Ecto neural progenitor cell (in vitro differentiated cells): ENCODE measurements at regions not wholly inside any gene's neighbourhood (a gene's known extent, or its start where the extent isn't known, plus 50 kb on each side); places are given as distances from the start of the nearest gene placed in this dataset.
"Not testable (repeated sequence)": the region's sequence is repeated elsewhere in the genome, so short reads cannot be mapped to it uniquely, and the experiment has no call there.

ENCODE experiments used
- DNase-seq: peaks from one replicate; pipeline ENCODE4 v3.0.0-alpha.2; 2018; ENCODE audit warnings: low spot score

DNA sequence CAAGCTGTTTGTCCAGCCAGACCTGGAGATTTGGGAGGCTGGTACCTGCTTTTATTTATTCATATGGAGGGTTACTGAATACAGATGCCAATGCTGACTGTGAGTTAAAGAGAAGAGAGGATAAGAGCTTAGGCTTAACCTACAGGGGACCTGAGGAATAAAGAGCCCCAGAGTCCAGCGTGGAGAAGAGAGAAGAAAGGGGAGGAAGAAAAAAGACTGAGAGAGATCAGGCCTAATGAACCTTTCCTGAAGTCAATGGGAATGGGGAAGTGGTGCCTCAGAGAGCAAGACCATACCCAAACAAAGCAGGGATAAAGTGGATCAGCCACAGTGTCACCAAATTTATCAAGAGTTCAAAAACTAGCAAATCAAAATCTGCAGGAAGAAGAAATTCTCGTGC, 348.6 kb upstream of the KCNH7 start:
- DNase-seq = no peak

DNA sequence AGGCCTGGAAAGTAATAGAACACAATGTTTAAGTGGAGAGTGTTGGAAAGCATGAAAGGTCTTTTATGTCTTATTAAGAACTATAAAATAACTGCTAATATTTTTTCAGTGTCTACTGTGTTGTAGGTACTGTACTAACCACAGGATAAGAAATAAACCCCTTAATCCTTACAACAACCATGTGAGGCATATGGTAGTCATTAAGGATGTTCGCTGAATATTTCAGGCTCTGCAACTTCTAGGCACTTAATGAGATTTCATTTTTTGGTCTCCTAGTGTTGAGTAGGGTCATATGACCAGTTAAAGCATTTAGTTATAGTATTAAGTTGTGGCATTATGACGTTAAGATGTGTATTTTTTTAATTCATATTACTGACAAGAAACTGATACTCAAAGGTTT, 346.6 kb upstream of the KCNH7 start:
- DNase-seq = no peak

DNA sequence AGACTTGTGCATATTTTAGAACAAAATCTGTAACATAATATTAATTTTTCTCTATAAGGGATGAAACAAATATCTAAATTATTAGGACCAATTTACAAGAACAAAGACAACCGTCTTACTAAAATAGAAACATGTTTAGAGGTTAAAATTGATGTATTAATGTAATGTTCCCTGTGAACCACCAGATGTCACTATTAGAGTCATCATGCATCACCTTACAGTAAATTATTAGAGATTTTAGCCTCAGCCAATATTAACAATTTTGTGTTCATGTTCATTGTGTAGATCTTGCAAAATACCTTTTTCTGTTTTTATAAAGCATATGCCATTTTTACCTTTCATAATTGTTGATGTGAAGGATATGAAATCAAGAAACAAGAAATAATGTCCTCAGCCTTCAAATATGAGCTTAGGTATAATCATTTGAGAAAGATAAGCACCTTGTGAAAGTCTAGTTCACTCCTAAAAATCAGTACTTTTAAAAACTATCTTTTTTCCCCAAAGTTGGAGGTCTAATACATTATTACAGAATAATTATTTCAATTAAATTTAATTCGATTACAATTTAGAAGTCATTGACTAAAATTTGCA, 344.3 kb upstream of the KCNH7 start:
- DNase-seq = no peak

DNA sequence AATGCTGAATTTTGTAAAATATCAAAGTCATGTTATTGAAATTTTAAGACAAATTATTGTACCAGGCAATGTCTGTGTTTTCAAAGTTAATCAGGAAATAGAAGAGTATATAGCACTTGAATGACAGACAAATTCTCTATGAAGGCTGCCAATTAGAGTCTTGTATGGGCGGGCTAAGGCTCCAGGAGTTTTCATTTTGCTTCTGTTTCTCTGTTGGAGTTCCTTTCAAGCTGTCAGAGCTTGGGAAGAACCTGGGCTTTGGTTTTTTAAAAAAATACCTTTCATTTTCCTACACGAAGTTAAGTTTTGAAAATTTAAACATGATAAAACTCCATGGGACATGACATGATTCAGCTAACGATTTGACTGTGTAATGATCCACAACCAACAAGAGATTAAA, 339.0 kb upstream of the KCNH7 start:
- no peak for DNase-seq

DNA sequence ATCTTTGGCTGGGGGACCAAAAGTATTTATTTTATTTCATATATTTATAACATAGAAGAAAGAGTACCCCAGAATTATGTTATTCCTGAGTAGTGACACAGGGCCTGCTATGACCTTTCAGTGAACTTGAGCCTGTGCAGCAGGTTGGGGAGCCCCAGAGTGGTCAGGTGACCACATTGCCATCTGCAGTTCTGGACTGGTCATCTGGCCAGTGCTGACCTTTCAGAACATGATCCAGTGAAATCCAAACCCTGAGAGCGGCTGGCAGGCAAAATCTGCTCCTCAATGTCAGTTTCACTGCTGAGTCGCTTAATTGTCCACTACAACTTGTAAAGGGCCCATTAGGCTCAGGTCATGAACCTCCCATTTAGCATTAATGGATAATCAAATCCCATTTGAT, 336.7 kb upstream of the KCNH7 start:
- no peak for DNase-seq

DNA sequence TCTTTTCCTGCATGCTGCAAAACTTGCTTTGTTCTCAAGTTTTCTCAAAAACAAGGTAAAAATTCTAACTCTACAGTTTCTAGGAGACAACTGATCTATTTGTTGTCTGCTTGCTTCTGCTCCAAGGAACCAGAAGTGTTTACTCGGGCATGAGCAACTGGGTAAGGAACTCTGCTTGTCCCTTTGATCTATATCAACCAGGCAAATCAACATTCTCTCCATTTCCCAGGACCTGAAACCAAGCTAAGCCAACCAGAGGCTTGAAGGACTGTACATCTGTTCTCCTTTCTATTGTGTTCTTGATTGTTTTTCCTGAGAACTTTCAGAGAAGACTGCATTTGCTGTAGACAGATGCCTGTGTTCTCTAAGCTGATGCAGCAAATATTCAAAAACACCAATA, 335.0 kb upstream of the KCNH7 start:
- DNase-seq = no peak

DNA sequence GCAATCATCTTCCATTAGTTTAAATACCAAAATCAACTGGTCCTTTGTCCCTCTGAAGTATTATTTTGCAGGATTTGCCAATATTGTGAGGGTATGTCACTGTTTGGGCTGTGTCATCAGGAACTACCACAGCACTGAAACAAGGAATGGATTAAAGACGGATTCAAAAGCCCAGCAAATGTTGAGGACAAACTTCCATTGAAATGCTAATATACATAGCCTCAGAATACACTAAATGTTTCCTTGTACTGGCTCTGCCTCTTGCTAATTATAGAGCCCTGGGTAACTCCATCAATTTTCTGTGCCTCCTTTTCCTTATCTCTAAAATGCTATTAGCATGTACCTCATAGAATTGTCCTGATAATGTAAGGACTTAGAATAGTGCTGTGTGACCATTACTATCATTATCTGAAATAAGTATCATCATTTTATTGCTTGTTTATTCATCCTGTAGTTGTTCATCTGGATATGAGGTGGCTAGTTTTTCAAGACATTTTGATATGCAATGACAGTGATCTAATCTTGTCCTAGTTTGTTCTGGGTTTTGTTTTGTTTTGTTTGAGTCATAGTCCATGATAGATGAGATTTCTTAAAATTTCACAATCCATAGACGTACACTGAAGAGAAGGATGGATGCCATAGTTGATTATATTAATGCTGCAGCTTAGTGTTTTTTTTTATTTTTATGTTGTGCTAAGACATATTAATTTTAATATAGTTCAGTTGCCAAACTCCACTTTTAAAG, 333.4 kb upstream of the KCNH7 start:
- DNase-seq = no peak

DNA sequence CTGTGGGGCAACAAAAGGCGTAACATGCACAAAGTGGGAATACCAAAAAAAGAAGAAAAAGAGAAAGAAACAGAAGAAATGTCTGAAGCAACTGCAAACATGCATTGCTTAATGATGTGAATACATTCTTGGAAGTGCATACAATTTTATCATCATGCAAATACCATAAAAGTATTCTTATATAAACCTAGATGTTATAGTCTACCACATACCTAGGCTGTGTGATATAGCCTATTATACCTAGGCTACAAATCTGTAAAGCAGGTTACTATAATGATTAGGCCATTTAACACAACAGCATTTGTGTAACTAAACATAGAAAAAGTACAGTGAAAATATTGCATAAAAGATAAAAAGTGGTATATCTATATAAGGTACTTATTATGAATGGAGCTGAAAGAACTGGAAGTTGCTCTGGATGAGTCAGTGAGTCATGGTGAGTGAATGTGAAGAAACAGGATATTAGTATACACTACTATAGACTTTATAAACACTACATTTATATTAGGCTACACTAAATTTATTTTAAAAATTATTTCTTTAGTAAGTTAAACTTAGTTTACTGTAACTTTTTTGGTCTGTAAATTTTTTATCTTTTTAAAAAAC, 319.4 kb upstream of the KCNH7 start:
- DNase-seq = no peak

DNA sequence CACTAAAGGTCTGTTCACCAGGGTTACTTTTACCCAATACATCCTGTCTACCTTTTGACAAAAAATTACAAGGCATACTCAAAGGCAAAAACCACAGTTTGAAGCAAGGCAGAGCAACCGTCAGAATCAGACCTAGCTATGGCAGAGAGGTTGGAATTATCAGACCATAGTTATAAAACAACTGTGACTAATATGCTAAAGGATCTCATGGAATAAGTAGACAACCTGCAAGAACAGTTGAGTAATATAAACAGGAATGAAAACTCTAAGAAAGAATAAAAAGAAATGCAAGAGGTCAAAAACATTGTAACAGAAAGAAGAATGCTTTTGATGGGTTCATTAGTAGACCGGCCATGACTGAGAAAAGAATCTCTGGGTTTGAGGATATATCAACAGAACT, 318.8 kb upstream of the KCNH7 start:
- no peak for DNase-seq

DNA sequence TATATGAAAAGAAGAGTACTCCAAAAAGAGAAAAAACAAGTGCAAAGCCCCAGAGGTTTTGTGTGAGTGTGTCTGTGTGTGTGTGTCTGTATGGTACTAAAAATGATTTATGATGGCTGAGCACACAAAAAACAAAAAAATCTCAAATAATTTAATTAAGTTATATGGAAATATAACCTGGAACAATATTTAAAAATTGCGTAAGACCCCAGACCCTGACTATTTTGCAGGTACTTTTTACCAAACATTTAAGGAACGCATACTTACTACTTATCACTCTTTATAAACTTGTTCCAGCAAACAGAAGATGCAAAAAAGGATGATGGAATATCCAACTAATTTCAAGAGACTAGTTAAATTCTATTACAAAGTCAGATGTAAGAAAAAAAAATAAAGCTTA, 317.4 kb upstream of the KCNH7 start:
- DNase-seq = no peak

DNA sequence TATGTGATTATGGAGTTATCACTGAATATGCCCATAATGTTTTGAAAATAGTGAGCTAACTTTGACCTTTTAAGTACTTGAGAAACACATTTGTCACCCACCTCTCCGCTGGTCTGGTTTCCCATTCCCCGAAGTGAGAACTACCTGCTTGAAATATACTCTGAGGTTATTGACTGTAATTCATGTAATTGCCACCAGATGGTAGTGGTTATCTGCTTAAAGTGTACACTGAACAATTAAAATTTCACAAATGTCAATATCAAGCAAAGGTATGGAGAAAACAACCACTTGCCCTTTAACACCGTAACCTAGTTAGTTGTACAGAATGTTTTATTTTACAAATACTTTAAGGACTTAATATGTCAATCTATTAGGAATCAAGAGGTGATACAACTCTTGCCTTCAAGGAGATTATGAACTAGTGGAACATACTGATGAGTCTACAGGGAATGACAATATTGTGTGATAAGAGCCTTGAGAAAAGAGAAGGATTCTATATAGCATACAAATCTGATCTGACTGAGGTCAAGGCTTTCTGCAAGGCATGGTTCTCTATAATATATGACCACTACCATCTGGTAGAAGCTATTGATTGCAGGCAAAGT, 316.8 kb upstream of the KCNH7 start:
- DNase-seq = no peak

DNA sequence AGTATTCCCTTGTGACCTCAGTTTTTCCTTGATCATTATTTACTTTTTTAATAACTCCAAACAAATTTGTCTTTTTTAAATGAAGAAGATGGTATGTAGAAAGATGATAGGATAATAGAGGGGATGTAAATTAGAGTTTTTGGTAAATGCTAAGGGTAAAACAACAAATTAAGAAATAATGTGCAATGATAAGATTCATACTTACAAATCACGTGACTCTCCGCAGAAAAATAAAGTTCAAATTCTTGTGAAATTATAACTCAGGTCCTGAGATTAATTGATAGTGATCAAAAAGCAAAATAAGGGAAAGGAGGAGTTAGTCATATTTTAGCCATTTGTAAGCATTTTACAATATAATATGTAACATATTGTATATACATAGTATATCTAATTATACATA, 304.1 kb upstream of the KCNH7 start:
- DNase-seq = no peak

DNA sequence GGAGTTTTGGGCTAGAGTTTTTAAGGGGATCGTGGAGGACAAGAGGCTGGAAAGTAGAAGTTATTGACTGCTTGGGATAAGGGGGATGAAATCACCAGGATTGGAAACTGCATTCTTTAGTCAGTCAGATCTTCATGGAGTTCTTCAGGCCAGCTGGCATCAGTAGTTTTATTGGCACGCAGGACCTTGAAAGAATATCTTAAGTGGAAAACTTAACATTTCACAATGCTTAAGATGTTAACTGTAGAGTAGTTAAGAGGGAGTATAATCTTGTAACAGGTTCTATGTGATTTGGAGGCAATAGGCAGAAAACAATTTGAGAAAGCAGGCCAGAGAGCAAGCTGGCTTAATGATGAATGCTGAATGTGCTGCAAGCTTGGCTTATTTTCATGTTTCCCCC, 300.4 kb upstream of the KCNH7 start:
- DNase-seq = no peak

DNA sequence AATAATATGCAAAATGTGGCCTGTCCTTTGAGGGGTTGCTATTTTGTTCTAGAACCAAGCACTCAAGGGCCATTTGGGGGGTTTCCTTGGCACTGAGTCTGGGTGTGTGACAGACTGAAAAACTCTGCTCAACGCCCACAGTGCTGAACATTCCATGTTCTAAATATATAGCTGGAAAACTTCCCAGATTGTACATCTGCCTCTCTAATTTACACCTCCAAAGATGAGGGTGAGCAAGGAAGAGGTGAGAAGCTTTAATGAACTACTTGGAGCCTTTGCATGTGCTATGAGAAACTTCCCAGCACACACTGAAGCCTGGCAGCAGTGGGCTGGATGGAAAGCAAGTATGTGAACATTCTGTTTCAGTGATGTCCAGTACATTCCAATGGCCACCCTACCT, 296.7 kb upstream of the KCNH7 start:
- no peak for DNase-seq

DNA sequence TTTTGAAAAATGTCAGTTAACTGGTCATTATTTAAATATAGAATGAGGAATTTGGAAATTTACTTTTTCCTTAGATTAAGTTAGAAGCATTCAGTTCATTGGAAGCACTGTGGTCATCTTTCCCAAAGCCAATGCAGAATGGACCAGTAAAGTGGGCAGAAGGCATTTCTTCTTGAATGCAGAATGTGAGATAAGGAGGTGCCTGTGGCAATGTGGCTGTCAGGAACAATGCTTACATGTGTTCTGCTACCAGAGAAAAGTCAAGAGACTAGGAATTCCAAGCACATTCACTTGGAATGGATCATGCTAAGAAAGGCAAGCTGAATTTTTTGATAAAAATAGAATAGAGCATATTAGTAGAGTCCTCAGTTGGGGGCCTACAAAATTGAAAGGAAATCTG, 295.0 kb upstream of the KCNH7 start:
- no peak for DNase-seq

DNA sequence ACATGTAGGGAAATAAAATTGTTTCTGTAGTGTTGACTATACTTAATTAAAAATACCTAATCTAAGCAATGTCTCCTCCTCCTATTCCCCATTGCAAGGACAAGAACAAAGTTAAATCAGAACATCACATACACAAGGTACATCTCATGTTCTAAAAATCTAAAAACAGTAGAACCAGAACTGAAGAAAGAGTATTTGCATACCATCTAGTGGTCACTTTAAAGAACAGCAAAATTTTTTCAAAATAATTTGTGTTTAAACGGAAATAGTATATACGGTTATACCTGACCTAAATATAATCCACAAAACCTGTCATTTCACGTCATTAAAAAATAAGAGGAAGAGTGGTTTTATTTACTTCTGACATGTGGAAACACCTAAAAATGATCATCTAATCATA, 294.3 kb upstream of the KCNH7 start:
- no peak for DNase-seq

DNA sequence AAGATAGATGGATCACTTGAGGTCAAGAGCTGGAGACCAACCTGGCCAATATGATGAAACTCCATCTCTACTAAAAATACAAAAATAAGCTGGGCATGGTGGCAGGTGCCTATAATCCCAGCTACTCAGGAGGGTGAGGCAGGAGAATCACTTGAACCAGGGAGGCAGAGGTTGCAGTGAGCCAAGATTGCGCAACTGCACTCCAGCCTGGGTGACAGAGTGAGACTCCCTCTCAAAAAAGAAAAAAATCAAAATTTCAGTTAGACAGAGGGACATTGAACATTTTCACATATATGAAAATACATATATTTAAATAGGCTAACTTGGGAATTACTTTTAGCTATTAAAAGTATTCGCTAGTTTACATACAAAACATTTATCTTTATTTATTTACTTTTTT, 293.6 kb upstream of the KCNH7 start:
- DNase-seq = not testable (repeated sequence)

DNA sequence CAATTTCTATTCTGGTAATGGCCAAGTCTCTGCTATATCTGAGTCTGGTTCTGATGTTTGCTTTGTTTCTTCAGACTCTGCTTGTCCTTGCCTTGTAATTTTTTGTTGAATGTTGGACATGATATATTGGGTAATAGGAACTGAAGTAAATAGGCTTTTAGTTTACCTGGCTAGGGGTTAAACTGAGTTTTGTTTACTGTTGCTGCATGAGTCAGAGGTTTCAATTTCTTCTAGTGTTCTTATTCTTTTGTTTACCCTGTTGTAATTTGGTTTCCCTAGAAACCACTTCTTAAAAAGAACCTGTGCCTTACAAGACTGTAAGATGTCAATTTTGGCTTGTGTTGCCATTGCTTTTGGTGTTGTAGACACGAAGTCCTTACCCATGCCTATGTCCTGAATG, 285.0 kb upstream of the KCNH7 start:
- DNase-seq = no peak

DNA sequence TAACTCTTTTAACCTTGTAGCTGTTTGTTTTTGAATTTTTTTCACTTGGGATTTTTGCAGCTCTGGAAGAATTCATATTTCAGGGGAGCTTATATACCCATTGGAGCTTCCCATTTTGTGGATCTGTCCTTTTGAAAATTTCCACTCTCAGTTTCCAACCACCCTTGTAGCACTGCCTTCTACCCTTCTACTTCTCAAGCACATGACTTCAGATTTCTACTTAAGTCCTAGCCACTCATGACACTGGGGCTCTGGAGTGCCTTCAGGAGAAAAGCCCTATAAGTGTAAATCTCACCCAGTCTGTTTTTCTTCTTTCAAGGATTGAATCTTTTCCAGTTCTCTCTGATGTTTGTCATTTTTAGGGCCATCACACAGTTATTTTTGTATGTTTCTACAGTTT, 283.7 kb upstream of the KCNH7 start:
- DNase-seq = no peak

DNA sequence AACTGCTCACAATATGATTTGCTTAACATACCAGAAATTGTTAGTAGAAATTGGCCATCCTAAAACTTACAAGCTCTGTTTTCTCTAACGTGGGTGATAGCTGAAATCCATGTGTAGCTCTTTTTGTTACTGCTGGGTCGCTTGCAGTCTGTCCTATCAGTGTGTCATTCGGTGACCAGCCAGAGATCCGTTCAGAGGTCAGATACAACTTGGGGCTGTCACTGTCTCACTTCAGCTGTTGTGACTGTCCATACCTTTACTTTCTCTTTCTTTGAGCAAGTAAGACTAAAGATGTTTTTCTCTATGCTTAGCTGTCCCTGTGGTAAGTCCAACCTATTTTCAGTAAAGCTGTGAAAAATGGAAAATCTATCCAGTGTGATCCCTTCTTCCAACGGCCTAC, 282.9 kb upstream of the KCNH7 start:
- DNase-seq = no peak

DNA sequence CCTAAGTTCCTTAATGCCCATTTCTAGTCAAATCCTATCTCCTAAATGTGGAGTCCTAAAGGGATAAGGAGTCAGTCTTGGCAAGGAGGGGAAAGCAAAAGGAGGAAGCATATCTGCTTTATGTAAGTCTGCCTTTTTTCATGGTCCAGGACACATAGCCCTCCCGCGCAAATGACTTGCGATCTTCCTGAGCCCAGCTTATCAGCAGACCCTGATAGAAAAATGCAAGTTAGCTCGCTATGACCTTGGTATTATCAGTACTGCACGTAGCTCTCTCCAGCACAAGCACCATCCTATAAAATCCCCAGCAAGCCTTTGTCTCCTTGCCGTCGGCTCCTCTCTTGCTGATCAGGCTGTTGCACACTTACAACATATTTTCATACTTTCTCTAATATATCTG, 281.4 kb upstream of the KCNH7 start:
- no peak for DNase-seq

DNA sequence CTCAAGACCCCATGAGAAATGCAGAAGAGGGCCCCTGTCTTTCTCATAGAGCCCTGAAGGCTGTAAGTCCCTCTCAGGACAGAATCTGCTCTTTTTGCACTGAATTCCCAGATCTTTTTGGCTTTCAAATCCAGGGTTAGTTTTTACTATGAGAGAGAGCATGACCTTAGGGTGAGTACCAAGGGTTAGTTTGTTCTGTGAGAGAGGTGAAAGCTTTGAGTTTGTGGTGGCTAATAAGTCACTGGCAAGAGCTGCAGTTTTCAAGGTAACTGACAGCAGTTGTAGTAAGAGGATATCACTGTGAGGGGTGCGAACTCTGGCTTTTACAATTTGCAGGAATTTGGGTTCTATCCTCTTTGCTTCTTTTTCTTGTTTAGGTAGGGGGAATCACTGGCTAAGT, 248.4 kb upstream of the KCNH7 start:
- no peak for DNase-seq

DNA sequence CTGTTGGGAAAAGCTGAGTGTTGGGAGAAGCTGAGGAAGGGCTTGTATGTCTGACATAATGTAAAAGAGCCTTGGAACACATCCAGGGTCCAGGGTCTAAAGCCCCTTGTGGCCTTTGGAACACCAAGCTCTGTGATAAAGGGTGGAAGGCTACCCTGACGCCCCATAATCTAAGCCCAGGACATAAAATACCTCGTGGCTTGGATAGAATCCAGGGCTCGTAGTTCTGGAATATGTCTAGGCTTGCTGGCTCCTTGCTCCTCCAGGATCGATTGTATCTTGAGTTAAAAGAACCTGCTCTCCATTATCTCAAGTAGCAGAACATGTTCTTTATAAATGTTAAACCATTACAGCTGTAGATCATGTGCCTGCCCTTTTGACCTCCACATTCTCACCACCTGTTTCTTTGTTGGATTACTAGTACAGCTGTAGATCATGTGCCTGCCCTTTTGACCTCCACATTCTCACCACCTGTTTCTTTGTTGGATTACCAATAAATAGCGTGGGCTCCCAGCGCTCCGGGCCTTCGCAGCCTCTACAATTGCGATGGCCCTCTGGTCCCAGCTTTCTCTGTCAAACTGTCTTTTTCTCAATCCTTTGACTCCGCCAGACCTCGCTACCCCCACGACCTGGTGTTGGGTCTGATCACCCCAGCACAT, 246.9 kb upstream of the KCNH7 start:
- DNase-seq = not testable (repeated sequence)
